ENCODE measurements at regions not wholly inside any gene's neighbourhood (a gene's known extent, or its start where the extent isn't known, plus 50 kb on each side); places are given as distances from the start of the nearest gene placed in this dataset.
"Not testable (repeated sequence)": the region's sequence is repeated elsewhere in the genome, so short reads cannot be mapped to it uniquely, and the experiment has no call there.

DNA sequence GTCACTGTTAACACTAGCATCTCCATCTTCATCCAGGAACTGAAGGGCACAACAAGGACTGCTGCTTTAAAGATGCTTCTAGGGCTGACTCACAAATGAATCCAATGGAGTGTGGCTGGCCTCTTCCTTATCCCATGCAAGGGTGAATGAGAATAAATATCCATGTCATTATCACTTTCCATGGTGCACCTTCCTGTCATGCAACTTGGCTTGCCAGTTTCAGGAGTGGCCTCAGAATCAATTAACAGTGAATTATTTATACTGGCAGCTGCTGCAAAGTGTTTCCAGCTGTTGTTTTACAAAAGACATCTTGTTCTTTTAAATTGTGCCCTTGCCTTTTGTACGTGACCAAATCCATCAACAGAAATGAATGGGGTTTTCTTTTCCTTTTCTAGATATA lies 499.3 kb upstream of the TMEM132C start:
- no peak for DNase-seq

DNA sequence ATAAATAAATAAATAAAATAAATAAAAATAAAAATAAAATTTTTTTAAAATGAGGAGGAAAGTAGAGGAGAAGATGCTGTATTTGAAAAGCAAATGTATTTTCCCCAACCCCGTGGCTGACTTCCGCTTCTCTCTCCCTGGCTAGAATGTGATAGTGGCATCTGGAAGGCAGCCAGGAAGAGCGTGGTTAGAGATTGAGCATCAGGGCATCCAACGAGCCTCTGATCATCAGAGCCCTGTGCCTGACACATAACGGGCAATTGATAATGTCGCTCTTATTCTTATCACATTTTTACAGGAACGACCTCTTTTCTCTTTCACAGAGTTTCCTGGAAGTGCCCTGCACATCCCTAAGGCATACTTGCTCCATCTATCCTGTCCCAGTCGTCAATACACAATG lies 496.9 kb upstream of the TMEM132C start:
- DNase-seq: no peak

DNA sequence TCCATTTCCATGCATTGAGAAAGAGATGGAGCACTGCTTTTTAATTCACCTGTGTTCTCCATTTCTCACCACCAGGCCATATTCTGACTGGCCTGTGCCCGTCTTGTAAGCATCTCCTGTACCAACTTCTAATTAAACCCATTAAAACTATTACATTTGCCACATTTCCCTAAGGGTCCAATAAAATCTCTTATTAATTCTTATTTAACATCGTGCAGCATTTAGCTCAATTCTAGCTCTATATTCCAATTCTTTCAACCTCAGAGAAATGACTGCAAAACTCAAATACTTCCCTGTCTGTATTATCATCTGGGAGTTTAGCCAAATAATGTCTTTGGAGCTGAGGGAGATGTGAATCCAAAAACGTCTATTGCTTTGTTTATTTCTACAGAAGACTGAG lies 495.4 kb upstream of the TMEM132C start:
- no peak for DNase-seq

DNA sequence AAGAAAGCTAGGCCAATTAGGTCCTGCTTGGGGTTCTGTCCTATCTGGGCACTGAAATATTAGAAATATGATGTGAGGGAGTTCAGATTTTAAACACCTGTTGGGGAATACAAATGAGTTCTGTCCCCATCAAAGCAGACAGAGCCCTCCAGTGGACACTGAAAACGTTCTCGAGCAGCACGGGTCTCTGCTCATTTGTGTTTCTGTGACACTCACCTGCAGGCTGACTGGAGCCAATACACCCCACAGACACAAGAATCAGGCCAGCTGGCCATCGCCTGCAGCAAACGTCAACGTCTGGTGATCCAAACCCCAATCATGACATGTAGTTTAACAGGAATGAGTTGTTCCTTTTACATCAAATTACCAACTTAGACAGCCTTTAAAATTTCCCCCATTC lies 493.4 kb upstream of the TMEM132C start:
- DNase-seq: peak; percentile 38

DNA sequence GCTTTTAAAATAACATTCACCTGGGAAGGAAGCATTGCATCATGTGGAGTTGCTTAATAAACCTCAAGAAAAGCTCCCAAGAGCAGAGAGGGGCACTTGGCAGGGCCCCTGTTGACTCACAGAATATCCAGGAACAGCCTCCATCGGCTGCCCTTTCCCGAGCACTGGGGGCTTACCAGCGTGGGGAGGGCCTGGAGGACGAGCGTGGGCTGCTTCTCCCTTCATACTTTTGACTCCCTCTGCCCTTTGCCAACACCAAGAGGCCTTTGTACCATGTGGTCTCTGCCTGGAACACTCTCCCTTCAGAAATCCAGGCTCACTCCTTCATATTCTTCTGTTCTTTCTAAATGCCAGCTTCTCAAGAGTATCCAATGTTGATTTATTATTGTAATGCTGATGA lies 492.1 kb upstream of the TMEM132C start:
- DNase-seq: no peak

DNA sequence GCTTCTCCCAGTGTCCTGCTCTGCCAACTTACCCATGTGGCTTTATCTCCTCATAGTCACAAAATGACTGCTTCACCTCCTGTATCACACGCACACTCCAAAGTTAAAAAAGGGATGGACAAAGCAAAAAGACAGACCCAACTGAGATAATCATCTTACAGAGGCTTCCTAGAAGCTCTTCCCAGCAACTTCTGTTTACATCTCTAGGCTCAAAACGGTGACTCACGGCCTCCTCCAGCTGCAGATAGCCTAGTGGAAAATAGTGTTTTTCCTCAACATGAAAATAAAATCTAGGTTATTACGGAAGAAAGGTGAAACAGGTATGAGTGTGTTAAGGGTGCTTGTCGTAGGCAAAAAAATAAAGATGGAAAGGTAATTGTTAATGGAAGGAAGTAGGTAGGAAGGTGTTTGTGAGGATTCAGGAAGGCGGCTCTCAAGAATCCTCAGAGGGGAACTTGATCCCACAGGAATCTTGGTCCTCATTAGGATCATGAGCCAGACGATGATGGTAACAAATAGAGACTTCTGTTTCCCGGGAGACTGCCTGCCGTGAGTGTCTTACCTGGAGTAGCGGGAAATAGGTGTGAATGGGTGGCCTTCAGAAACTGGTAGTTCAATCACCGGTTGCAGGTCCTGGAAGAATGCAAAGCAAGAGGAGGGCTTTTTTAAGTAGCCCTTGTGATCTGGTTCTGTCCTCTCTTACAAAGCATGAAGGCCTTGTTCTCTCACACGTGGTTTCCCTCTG lies 487.5 kb upstream of the TMEM132C start:
- DNase-seq: no peak

DNA sequence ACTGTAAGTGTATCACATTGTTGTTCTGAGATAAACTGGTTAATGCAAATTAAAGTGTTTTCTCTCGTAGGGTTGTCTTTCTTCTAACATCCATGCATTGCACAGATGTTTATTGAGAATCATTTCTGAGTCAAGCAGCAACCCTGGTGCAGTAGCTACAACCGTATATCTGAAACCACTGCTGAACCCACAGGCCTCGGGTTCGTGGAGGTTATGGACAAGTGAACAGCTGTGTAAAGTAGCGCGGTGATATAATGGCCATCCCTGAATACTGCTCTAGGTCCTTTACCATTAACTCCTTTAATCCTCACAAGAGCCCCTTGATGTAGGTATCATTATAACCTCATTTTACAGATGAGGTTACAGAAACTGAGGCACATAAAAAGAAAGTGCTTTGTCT lies 486.1 kb upstream of the TMEM132C start:
- no peak for DNase-seq

DNA sequence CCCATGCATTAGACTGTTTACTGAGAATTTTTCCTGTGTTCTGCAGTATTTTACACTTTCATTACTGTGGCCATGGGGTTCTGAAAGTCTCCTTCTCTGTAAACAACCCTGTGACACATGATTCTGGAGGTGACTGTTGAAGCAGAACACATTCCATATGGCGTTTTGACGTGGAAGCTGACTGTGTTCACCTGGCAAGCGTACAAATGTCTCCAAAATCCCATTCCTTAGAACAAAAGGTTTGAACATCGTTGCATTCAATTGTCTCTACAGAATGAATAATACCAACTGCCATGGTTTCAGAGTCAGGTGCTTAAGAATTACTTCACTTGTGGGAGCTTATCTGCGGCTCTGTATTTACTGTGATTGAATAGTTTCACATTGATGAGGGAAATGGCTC lies 485.6 kb upstream of the TMEM132C start:
- DNase-seq: peak; percentile 12

DNA sequence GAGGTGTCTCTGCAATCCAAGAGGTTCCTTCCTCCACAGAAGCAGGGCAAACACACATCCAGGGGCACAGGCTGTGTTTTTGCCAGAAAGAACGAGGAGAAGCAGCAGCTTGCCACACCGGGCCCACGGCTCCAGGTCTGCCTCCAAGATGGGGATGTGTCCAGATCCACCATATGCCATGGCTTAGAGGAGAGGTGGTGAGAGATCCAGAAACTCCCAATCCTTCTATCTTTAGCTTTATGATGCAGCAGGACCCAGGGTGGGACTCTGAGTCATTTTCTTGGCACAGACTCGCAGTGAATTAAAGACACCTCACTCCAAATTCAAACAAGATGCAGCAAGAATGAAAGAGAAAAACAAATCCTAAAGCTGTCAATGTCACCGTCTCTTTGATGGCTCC lies 481.4 kb upstream of the TMEM132C start:
- peak; percentile 84 for DNase-seq

DNA sequence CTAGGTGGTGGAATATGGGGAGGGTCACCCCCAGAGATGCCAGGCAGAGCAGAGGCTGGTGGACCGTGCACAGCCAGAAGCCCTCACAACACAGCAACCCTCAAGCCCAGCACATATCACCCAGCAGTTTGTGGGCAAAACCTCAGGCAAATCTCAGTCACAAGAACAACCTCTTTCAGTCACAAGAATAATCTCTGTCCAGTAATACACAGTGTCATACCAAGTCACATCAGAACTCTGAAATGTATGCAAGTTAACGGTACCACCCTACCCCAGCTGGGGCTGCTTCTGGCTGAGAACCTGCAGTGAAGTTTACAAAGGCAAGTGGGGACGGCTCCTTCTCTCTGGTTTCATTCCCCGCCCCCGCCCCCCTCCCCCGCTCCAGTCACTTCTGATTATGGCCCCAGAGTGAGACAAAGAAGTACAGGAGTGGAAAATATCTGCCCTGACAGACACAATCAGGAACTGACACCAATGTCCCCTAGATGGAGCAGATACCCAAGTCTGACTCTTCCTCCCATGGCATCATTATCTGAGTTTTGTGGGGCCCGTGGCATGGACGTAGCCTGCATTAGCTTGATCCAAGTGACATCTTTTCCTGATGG lies 480.9 kb upstream of the TMEM132C start:
- no peak for DNase-seq

DNA sequence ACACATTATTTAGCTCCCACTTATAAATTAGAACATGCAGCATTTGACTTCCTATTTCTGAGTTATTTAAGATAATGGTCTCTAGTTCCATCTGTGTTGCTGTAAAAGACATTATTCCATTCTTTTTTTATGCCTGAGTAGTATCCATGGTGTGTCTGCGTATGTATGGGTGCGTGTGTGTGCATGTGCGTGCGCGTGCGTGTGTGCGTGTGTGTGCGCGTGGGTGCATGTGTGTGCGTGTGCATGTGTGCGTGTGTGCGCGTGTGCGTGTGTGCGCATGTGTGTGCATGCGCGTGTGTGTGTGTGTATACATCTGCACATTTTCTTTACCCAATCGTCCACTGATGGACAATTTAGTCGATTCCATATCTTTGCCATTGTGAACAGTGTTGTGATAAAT lies 479.4 kb upstream of the TMEM132C start:
- no peak for DNase-seq

DNA sequence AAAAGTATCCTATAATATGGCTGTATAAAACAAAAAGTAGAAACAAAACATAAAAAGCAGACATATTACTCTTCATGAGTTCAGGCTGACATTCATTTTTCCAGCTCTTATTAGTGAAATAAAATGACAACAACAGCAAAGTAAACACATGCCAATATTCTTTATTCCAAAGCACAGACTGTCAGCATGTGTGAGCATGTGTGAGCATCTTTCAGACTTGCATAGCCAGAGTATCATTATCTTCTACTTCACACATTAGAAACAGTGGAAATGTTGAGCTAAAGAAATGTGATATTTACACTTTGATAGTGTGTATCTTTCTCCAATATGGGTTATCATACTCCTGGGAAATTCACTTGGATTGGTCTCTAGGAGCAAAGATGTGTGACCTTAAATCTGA lies 476.6 kb upstream of the TMEM132C start:
- DNase-seq: no peak

DNA sequence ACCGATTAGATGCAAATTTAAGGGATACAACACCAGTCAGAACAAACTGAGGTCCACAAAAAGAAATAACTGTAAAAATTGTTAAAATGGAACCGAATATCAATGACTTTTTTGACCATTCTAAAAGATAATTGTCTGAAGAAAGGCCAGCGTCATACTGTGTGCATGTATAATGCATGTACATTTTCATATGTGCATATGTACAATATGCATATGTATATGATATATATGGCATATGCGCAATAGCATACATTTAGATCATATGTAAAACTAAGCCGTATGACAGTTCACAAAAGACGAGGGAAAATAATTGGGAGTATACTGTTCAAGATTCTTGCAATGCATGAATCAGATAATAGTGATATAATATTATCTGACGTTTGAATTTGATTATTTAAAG lies 475.8 kb upstream of the TMEM132C start:
- no peak for DNase-seq

DNA sequence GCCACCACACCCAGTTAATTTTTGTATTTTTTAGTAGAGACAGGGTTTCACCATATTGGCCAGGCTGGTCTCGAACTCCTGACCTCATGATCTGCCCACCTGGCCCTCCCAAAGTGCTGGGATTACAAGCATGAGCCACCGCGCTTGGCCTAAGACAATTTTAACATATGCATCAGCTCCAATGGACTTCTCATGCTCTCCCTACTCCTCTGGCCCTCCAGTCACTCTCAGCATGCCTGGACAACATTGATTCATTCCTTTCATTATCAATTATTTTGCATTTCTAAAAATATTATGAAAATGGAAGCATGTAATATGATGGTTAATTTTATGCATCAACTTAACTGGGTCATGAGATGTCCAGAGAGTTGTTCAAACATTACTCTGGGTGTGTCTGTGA lies 469.1 kb upstream of the TMEM132C start:
- DNase-seq: no peak

DNA sequence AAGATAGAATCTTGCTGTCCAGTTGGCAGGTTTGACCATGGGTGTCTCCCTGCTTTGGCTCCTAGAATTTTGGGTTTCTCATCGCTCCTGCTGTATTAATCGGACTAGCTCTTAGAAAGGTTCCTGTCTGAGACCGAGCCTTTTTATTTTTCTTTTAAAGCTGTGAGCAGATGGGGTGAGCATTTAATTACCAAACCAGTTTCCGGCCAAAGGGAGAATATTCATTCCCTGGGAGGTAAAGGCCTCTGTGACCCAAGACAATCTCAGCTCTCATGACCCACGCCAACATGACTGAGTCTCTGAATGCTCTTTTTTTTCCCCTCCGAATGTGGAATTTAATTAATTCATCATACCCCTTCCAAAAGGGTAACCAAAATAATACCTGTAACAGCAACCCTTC lies 464.7 kb upstream of the TMEM132C start:
- no peak for DNase-seq

DNA sequence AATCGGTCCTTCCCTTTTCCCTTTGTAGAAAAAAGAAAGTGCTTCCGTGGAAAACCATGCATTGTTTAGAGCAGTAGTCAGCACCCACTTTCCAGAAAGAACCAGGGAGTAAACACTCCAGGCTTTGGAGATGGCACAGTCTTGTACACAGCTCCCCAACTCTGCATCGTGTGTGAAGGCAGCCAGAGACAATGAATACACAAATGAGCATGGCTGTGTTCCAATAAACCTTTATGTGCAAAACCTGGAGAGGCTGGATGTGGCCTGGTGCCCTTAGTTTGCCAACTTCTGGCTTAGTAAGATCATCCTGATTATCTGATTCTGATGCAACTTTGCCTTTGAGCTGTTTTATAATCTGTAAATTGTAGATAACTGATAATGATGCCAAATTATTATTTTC lies 463.4 kb upstream of the TMEM132C start:
- DNase-seq: peak; percentile 32

DNA sequence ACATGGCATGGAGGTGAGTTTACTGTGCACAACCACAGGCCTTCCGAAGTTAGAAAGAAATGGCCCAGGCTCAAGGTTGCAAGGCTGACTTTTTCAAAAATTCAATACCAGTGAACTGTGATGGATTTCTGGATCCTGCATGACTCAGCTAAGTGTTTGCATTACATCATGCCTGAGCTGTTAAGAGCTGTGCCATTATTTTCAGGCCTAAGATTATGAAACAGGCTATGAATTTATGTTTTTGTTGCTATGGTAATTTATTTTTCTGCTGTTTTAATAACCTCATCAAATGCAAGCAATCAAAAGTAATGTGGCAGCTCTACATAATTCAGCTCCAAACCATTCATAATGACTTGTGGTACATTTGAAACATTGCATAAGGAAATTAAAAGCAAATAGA lies 457.7 kb upstream of the TMEM132C start:
- DNase-seq: peak; percentile 22

DNA sequence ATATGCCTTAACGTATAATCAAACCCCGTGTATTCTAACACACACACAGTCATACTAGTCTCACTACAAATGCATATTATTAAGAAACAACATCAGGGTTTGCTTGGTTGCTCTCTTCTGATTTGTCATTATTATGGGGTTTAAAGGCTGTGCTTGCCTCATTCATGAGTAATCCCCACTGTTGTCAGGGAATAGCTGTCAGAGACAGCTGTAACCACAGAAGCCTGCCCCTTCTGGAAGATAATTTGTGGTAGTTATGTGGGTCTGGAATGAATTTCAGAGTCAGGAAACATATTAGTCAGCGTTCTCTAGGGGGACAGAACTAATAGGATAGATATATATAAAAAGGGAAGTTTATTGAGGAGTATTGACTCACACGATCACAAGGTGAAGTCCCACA lies 456.9 kb upstream of the TMEM132C start:
- DNase-seq: no peak

DNA sequence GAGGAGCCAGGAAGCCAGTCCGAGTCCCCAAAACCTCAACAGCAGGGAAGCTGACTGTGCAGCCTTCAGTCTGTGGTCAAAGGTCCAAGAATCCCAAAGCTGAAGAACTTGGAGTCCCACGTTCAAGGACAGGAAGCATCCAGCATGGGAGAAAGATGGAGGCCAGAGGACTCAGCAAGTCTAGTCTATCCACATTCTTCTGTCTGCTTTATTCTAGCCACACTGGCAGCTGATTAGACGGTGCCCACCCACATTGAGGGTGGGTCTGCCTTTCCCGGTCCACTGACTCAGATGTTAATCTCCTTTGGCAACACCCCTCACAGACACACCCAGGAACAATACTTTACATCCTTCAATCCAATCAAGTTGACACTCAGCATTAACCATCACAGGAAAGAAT lies 456.5 kb upstream of the TMEM132C start:
- not testable (repeated sequence) for DNase-seq

DNA sequence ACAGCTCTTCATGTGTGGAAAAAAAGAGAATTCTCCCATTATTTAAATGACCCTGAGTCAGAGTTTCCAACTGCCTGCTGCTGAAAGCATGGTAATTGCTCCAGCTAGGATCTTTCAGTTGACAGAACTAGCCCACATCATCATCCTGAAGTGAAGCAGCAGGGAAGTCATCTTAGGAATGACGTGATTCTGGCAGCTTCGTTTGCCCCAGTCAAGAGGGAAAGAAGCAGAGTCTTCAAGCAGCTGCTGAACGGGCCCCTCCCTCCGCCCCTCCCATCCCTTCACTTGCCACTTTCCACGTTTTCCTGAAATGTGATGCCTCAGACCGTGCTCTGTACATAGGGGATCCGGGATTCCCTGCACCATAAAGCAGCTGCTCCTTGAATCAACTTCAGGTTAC lies 455.0 kb upstream of the TMEM132C start:
- no peak for DNase-seq

DNA sequence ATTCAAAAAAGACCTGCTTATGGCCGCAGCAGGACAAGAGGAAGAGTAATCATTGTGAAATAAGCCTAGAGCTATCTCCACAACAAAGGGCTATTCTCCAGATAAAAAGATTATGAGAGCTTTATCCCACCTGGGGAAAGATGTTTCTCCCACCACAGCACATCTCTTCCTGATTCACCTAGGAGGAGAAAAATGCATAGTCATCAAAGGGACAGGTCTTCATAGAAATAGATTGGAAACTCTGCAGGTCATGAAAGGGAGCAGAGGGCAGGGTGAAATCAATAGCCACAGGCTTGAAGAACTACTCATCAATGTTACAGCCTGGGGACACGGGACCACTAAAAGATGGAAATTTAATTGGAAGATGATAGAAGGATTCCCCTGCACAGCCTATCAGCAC lies 453.8 kb upstream of the TMEM132C start:
- DNase-seq: no peak

DNA sequence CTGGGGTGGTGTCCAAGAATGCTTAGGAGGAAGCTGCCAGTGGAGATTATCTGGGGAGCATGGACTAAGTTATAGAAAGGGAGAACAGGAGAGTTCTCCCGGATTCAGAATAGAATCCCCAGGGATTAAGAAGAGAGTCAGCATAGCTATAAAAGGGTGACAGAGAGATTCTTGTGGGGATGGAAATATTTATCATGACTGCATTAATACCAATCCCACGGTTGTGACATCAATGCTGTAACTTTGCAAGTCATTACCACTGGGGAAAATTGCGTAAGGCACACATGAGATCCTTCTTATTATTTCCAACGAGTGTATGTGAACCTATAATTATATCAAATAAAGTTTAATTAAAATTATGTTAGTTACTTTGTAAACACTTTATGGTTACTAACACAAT lies 447.9 kb upstream of the TMEM132C start:
- DNase-seq: no peak

DNA sequence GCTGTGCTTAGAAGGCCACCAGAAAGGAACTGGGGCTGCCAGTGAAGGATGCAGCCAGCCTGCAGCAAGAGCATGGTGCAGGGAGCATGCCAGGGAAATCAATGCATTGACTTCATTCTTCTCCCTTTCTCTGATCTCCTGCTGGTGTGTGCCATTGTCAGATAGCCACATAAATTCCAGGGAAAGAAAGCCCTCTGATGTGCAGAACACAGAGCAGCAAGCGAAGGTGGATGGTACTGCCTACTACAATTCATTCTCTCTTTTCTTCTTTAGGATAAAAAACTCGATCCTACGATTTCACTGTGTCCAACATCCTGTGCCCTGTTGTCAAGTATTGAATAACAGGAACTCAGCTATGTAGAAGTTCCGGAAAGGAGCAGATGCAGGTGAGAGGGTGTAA lies 446.7 kb upstream of the TMEM132C start:
- no peak for DNase-seq

DNA sequence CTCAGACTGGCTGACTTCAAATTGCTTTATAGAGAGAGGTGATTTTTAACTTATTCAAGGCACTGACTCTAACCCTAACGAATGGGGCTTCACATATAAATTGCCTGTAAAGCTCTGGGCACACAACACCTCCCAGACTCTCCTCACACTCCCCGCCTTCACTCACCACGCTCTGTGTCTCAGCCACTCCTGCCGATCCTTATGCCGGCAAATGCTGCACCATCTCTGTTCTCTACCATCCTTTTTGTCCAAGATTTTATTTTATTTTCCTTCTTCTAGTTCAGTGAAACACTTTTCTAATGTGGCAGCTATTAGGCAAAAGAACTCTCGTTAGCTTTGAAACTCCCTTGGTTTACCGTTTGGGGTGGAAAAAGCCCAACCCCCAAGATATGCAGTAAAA lies 446.1 kb upstream of the TMEM132C start:
- no peak for DNase-seq

DNA sequence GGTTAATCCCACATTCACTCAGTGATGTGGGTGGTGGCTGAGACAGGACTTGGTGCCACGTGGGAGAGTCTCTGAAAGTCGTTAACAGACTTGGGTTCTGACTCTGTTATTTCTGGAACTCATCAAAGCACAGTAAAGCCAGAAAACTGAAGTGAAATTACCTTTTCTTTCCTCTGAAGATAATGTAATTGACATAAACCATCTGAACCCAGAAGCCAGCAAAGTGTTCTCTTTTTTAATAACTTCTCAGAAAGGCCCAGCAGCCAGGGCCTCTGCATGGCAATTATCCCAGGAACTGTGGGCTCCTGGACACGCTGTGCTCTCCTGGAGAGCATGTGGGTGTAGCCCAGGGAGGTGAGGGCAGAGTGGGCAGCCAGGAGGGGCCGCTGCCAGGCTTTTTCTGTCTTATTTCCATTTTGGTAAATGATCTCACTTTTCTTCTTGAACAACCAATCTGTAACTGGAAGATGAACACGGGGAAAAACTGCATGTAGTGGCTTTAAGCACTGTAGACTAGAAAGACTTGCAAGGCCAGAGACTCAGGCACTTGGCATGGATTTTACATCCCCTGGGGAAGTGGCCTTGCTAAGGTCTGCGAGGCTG lies 444.1 kb upstream of the TMEM132C start:
- peak; percentile 53 for DNase-seq
